H1 (cell line): ENCODE measurements at regions not wholly inside any gene's neighbourhood (a gene's known extent, or its start where the extent isn't known, plus 50 kb on each side); places are given as distances from the start of the nearest gene placed in this dataset.

ENCODE experiments used
- CTCF ChIA-PET: fragments of 300-600 bp; sonication (Branson Sonifier 250); formaldehyde crosslinking; loops from one replicate; lab custom pipeline; 2021; ENCODE audit not compliant: partially characterized antibody; lab: Charles Lee
- POLR2A ChIA-PET: fragments of 300-600 bp; sonication (Branson Sonifier 250); formaldehyde crosslinking; loops from one replicate; lab custom pipeline; 2021; ENCODE audit warnings: inconsistent platforms; ENCODE audit not compliant: partially characterized antibody; lab: Charles Lee
- DNase-seq, 2 experiments: peaks; one replicate each; pipeline versions ENCODE4 v3.0.0 to v3.0.0-alpha.2; 2010 to 2022; ENCODE audit warnings: low spot score in 2 of 2, low read depth in 1 of 2, mixed read lengths in 1 of 2
- FAIRE-seq: peaks from 2 replicates; lab custom pipeline; 2011; peaks lifted over from hg19 to GRCh38; lab: Jason Lieb, UNC
- H2AFZ ChIP-seq: 2 replicates; pipeline ENCODE4 v1.8.1; 2012; ENCODE audit warnings: low read length, inconsistent platforms
- H2AK5ac ChIP-seq: 2 replicates; pipeline ENCODE4 v1.6.1; 2013; ENCODE audit warnings: low read depth, low read length
- H2BK120ac ChIP-seq: replicated peaks from 2 replicates; pipeline ENCODE3; 2013; ENCODE audit warnings: low read depth, low read length, inconsistent platforms
- H2BK12ac ChIP-seq: 2 replicates; pipeline ENCODE4 v1.6.1; 2013; ENCODE audit warnings: low read depth, low read length
- H2BK15ac ChIP-seq: 2 replicates; pipeline ENCODE4 v1.6.1; 2013; ENCODE audit warnings: low read length
- H2BK20ac ChIP-seq: 2 replicates; pipeline ENCODE4 v1.6.1; 2013; ENCODE audit warnings: low read length
- H2BK5ac ChIP-seq: 2 replicates; pipeline ENCODE4 v1.6.1; 2013; ENCODE audit warnings: low read depth, low read length
- H3K14ac ChIP-seq: 2 replicates; pipeline ENCODE4 v1.6.1; 2013; ENCODE audit warnings: inconsistent platforms; ENCODE audit not compliant: insufficient read length
- H3K18ac ChIP-seq: 2 replicates; pipeline ENCODE4 v1.6.1; 2013; ENCODE audit warnings: low read length; ENCODE audit errors: extremely low read depth
- H3K23ac ChIP-seq: 2 replicates; pipeline ENCODE4 v1.6.1; 2013; ENCODE audit warnings: inconsistent platforms; ENCODE audit not compliant: insufficient read length
- H3K23me2 ChIP-seq: 2 replicates; pipeline ENCODE4 v1.6.1; 2013; ENCODE audit warnings: low read depth, low read length
- H3K27ac ChIP-seq: 2 replicates; pipeline ENCODE4 v1.6.1; 2011; ENCODE audit warnings: low read depth, low read length, inconsistent platforms
- H3K27me3 ChIP-seq, 4 experiments: replicated peaks in 1 of 4; 1 replicate in 1 of 4; 2 replicates in 3 of 4; pipeline versions ENCODE4 v1.6.1 to v1.8.1; 2011 to 2013; ENCODE audit warnings: low read length in 3 of 4, mild to moderate bottlenecking in 3 of 4, inconsistent platforms in 2 of 4, mixed read lengths in 2 of 4, moderate library complexity in 1 of 4; ENCODE audit not compliant: control insufficient read depth in 3 of 4, insufficient read depth in 3 of 4; ENCODE audit errors: extremely low read depth in 1 of 4
- H3K36me3 ChIP-seq, 4 experiments: 2 replicates each; pipeline versions ENCODE4 v1.6.1 to v1.8.1; 2011 to 2013; ENCODE audit warnings: mild to moderate bottlenecking in 4 of 4, low read length in 3 of 4, moderate library complexity in 2 of 4, control low read depth in 1 of 4, inconsistent platforms in 1 of 4; ENCODE audit not compliant: insufficient read depth in 4 of 4, control insufficient read depth in 2 of 4
- H3K4ac ChIP-seq: replicated peaks from 2 replicates; pipeline ENCODE3; 2013; ENCODE audit warnings: low read length, low read depth, mixed read lengths, inconsistent platforms; ENCODE audit not compliant: insufficient read length
- H3K4me1 ChIP-seq, 4 experiments: replicated peaks in 1 of 4; 1 replicate in 1 of 4; 2 replicates in 3 of 4; pipeline versions ENCODE4 v1.6.1 to v1.8.1; 2011 to 2013; ENCODE audit warnings: low read length in 3 of 4, inconsistent platforms in 2 of 4, mixed read lengths in 1 of 4; ENCODE audit not compliant: insufficient read depth in 4 of 4, control insufficient read depth in 3 of 4
- H3K4me2 ChIP-seq, 2 experiments: 2 replicates each; pipeline versions ENCODE4 v1.6.1 to v1.8.1; 2011 to 2013; ENCODE audit warnings: low read depth in 2 of 2, low read length in 2 of 2, control low read depth in 1 of 2, inconsistent platforms in 1 of 2, mild to moderate bottlenecking in 1 of 2; ENCODE audit not compliant: insufficient read depth in 1 of 2
- H3K4me3 ChIP-seq, 4 experiments: fragments of 200-600, 300-600 bp in 1 of 4; sonication (generic), shearing (Covaris generic), sonication (Bioruptor Twin) in 1 of 4; 2 replicates each; pipeline versions ENCODE4 v1.5.1 to v1.8.1; 2011 to 2016; ENCODE audit warnings: low read length in 4 of 4, low read depth in 3 of 4, control low read depth in 2 of 4, inconsistent platforms in 2 of 4, mild to moderate bottlenecking in 2 of 4, mixed read lengths in 1 of 4, moderate library complexity in 1 of 4; ENCODE audit not compliant: insufficient read depth in 2 of 4; ENCODE audit errors: extremely low read depth in 1 of 4
- H3K56ac ChIP-seq: replicated peaks from 2 replicates; pipeline ENCODE3; 2013; ENCODE audit warnings: low read depth, mild to moderate bottlenecking, mixed read lengths, low read length, inconsistent platforms; ENCODE audit not compliant: insufficient read length
- H3K79me1 ChIP-seq: 2 replicates; pipeline ENCODE4 v1.6.1; 2013; ENCODE audit warnings: low read depth, low read length, control low read depth
- H3K79me2 ChIP-seq, 2 experiments: 2 replicates each; pipeline versions ENCODE4 v1.6.1 to v1.8.1; 2012 to 2013; ENCODE audit warnings: low read length in 2 of 2, mild to moderate bottlenecking in 2 of 2, inconsistent platforms in 1 of 2; ENCODE audit not compliant: insufficient read depth in 2 of 2, control insufficient read depth in 1 of 2
- H3K9ac ChIP-seq, 4 experiments: replicated peaks in 1 of 4; 1 replicate in 1 of 4; 2 replicates in 3 of 4; pipeline versions ENCODE4 v1.6.1 to v1.8.1; 2011 to 2013; ENCODE audit warnings: low read depth in 3 of 4, low read length in 3 of 4, control low read depth in 2 of 4, mild to moderate bottlenecking in 2 of 4, moderate library complexity in 2 of 4, inconsistent platforms in 1 of 4; ENCODE audit errors: extremely low read depth in 1 of 4
- H3K9me3 ChIP-seq, 2 experiments: 2 replicates each; pipeline versions ENCODE4 v1.6.1 to v1.8.1; 2012 to 2013; ENCODE audit warnings: mild to moderate bottlenecking in 2 of 2, moderate library complexity in 2 of 2, control low read depth in 1 of 2, inconsistent platforms in 1 of 2, low read depth in 1 of 2, low read length in 1 of 2, mixed read lengths in 1 of 2; ENCODE audit not compliant: insufficient read depth in 2 of 2
- H4K20me1 ChIP-seq, 2 experiments: replicated peaks in 1 of 2; 2 replicates each; pipeline versions ENCODE3 to v1.8.1; 2011 to 2013; ENCODE audit warnings: inconsistent platforms in 2 of 2, low read length in 2 of 2, mild to moderate bottlenecking in 1 of 2; ENCODE audit not compliant: insufficient read depth in 2 of 2, control insufficient read depth in 1 of 2
- H4K5ac ChIP-seq: 2 replicates; pipeline ENCODE4 v1.6.1; 2013; ENCODE audit warnings: low read length, low read depth, mixed read lengths, inconsistent platforms; ENCODE audit not compliant: insufficient read length
- H4K8ac ChIP-seq: 2 replicates; pipeline ENCODE4 v1.8.0; 2013; ENCODE audit warnings: mild to moderate bottlenecking, moderate library complexity, low read length, inconsistent platforms; ENCODE audit not compliant: insufficient read depth; ENCODE audit errors: extremely low read depth
- H4K91ac ChIP-seq: replicated peaks from 2 replicates; pipeline ENCODE3; 2013; ENCODE audit warnings: low read length, mixed read lengths, inconsistent platforms; ENCODE audit not compliant: insufficient read length
- CBX8 ChIP-seq: fragments of 300-800, 300-1000 bp; sonication (generic); IDR thresholded peaks from 2 replicates; pipeline ENCODE4 v1.7.1; 2016; ENCODE audit warnings: low read depth, low read length, borderline replicate concordance
- CTBP2 ChIP-seq: IDR thresholded peaks from 2 replicates; pipeline ENCODE4 v1.7.0; 2011; ENCODE audit warnings: borderline replicate concordance, mild to moderate bottlenecking, moderate library complexity, mixed read lengths, low read length; ENCODE audit not compliant: insufficient read depth, insufficient read length
- EGR1 ChIP-seq: IDR thresholded peaks from 2 replicates; pipeline ENCODE4 v1.6.1; 2011; ENCODE audit warnings: low read depth, low read length, borderline replicate concordance
- JUND ChIP-seq: IDR thresholded peaks from 2 replicates; pipeline ENCODE4 v1.6.1; 2011; ENCODE audit warnings: mild to moderate bottlenecking, improper control_type of control experiment, low read length
- KDM4A ChIP-seq: IDR thresholded peaks from one replicate; pipeline ENCODE4 v1.7.1; 2012; ENCODE audit warnings: low read depth, mild to moderate bottlenecking, moderate library complexity, low read length, inconsistent platforms; ENCODE audit not compliant: severe bottlenecking
- POLR2A ChIP-seq, 2 experiments: IDR thresholded peaks; 1 replicate in 1 of 2; 2 replicates in 1 of 2; pipeline ENCODE4 v1.6.1; 2011; ENCODE audit warnings: low read depth in 2 of 2, low read length in 2 of 2, mild to moderate bottlenecking in 2 of 2; ENCODE audit errors: control extremely low read depth in 1 of 2
- SAP30 ChIP-seq: fragments of 300-600 bp; sonication (generic); IDR thresholded peaks from 2 replicates; pipeline ENCODE4 v1.7.1; 2012; ENCODE audit warnings: low read length, moderate library complexity, mild to moderate bottlenecking, inconsistent platforms; ENCODE audit not compliant: insufficient read depth, insufficient replicate concordance
- SIRT6 ChIP-seq: IDR thresholded peaks from one replicate; pipeline ENCODE4 v1.7.1; 2012; ENCODE audit warnings: low read length, inconsistent platforms
- SRF ChIP-seq: IDR thresholded peaks from 2 replicates; pipeline ENCODE4 v1.6.1; 2011; ENCODE audit warnings: mild to moderate bottlenecking, low read depth, low read length, moderate library complexity
- YY1 ChIP-seq: IDR thresholded peaks from 2 replicates; pipeline ENCODE4 v1.6.1; 2011; ENCODE audit warnings: low read depth, mild to moderate bottlenecking, low read length
- WGBS, 2 experiments: shearing (Covaris generic) in 1 of 2; methylation state at CpG; one replicate each; pipeline versions ENCODE4 v1.1.6 to v1.1.7; 2013 to 2015; ENCODE audit warnings: low lambda C conversion rate in 2 of 2, mixed read lengths in 2 of 2, inconsistent platforms in 1 of 2, low coverage in 1 of 2, missing lambda C conversion rate in 1 of 2; ENCODE audit not compliant: insufficient replicate concordance in 2 of 2, insufficient coverage in 1 of 2, insufficient read length in 1 of 2; ENCODE audit errors: extremely low coverage in 1 of 2, missing lambda C conversion rate in 1 of 2; 5-methylcytosine and 5-hydroxymethylcytosine counted together

DNA sequence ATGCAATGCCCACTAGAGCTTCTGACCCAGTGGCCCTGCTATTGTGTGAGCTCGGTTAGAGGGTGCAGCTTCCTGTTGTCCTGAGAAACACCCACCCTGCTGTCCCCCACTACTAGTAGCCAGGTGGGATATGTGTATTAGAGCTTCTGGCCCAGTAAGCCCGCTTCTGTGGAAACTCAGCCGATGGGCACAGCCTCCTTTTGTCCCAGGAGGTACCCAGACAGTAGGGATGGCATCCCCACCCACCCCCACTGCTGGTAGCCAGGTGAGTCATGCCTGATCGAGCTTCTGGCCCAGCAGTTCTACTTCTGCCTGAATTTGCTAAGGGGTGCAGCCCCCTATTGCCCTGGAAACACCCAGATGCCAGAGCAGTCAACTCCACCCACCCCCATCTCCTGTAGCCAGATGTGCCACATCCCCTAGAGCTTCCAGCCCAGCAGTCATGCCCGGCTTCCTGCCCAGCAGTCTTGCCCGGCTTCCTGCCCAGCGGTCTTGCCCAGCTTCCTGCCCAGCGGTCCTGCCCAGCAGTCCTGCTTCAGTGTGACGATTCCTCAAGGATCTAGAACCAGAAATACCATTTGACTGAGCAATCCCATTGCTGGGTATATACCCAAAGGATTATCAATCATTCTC lies 162.7 kb upstream of the KLF8 start:
- Histone ChIP-seq H3K27me3 (no peaks in the 10 kb centered on the region), H4K91ac (no peak overlapping the region), H3K4me2 (no peak overlapping the region), H4K8ac (no peak overlapping the region), H3K56ac (no peak overlapping the region), H3K23me2 (no peaks in the 10 kb centered on the region), H3K9me3 (no peaks in the 10 kb centered on the region), H3K4ac (no peak overlapping the region), H3K4me1 (no peaks in the 10 kb centered on the region), H2BK12ac (no peak overlapping the region), H2AFZ (no peak overlapping the region), H4K20me1 (no peaks in the 10 kb centered on the region), H3K4me3 (no peak overlapping the region), H3K23ac (no peak overlapping the region), H3K79me1 (no peaks in the 10 kb centered on the region), H2AK5ac (no peak overlapping the region), H3K79me2 (no peaks in the 10 kb centered on the region), H2BK15ac (no peak overlapping the region), H3K36me3 (no peaks in the 10 kb centered on the region), H3K27ac (no peak overlapping the region), H3K14ac (no peak overlapping the region), H3K9ac (no peak overlapping the region), H2BK5ac (no peak overlapping the region), H2BK120ac (no peak overlapping the region), H3K18ac (no peak overlapping the region), H4K5ac (no peak overlapping the region), H2BK20ac (no peak overlapping the region)
- WGBS, 2 experiments, result 86% methylated on average over 8 of the region's 9 CpGs; no CpG with 5 or more reads in 1 of the 2 experiments
- no peak for TF ChIP-seq SAP30
- TF ChIP-seq SRF, result no peak
- no peak for TF ChIP-seq JUND
- no peak for TF ChIP-seq KDM4A
- no peak for TF ChIP-seq YY1
- no peak for TF ChIP-seq CTBP2
- no peak for TF ChIP-seq SIRT6
- no peak for TF ChIP-seq CBX8
- TF ChIP-seq EGR1, result no peak
- no peak for TF ChIP-seq POLR2A (IDR thresholded peaks at IDR 0.05; ENCODE audit: control extremely low read depth in 1 of 2, low read depth in 2 of 2, low read length in 2 of 2)
- FAIRE-seq (no peak), DNase-seq (no peak)
- POLR2A ChIA-PET, result no interaction called here
- CTCF ChIA-PET, result interaction anchor here (1.7 kb wide), 1 partner anchor 58 kb away, joined by 3 read pairs; no protein-coding TSS in a partner anchor
